HG03108 (cell line): ENCODE measurements at regions not wholly inside any gene's neighbourhood (a gene's known extent, or its start where the extent isn't known, plus 50 kb on each side); places are given as distances from the start of the nearest gene placed in this dataset.
"Not testable (repeated sequence)": the region's sequence is repeated elsewhere in the genome, so short reads cannot be mapped to it uniquely, and the experiment has no call there.

ENCODE experiments used
- ATAC-seq: cut with Tn5 transposase; IDR thresholded peaks from one replicate; pipeline ENCODE4 v1.9.1; 2021; ENCODE audit warnings: moderate library complexity; ENCODE audit not compliant: unreplicated experiment

GRCh38 chr10:64881257-64881656 lies 1360.1 kb downstream of the REEP3 start:
- ATAC-seq, result no peak

GRCh38 chr10:64896582-64896981 lies 1375.4 kb downstream of the REEP3 start:
- ATAC-seq, result no peak

- ATAC-seq, result not testable (repeated sequence)
Observed at GRCh38 chr10:64906311-64906710, 1385.1 kb downstream of the REEP3 start.

- ATAC-seq, result not testable (repeated sequence)
Observed at GRCh38 chr10:64924306-64924705, 1403.1 kb downstream of the REEP3 start.

GRCh38 chr10:64952042-64952441 lies 1430.8 kb downstream of the REEP3 start:
- no peak for ATAC-seq

- no peak for ATAC-seq
Observed at GRCh38 chr10:64956441-64956840, 1435.2 kb downstream of the REEP3 start.

- ATAC-seq, result no peak
Observed at GRCh38 chr10:64959116-64959515, 1437.9 kb downstream of the REEP3 start.

GRCh38 chr10:64959883-64960282 lies 1438.7 kb downstream of the REEP3 start:
- ATAC-seq, result no peak

GRCh38 chr10:64973391-64973790 lies 1452.2 kb downstream of the REEP3 start:
- no peak for ATAC-seq

GRCh38 chr10:64976150-64976549 lies 1454.9 kb downstream of the REEP3 start:
- ATAC-seq, result no peak

- ATAC-seq, result no peak
Observed at GRCh38 chr10:64977915-64978314, 1456.7 kb downstream of the REEP3 start.

GRCh38 chr10:64996886-64997285 lies 1475.7 kb downstream of the REEP3 start:
- no peak for ATAC-seq

- ATAC-seq, result no peak
Observed at GRCh38 chr10:65010845-65011244, 1489.6 kb downstream of the REEP3 start.

GRCh38 chr10:65017523-65017922 lies 1496.3 kb downstream of the REEP3 start:
- no peak for ATAC-seq

GRCh38 chr10:65024886-65025285 lies 1503.7 kb downstream of the REEP3 start:
- no peak for ATAC-seq

GRCh38 chr10:65030263-65030662 lies 1509.1 kb downstream of the REEP3 start:
- no peak for ATAC-seq

GRCh38 chr10:65032867-65033769 lies 1511.9 kb downstream of the REEP3 start:
- ATAC-seq, result no peak

- no peak for ATAC-seq
Observed at GRCh38 chr10:65033957-65034356, 1512.8 kb downstream of the REEP3 start.

- ATAC-seq, result no peak
Observed at GRCh38 chr10:65040796-65041195, 1519.6 kb downstream of the REEP3 start.

- ATAC-seq, result no peak
Observed at GRCh38 chr10:65041307-65041706, 1520.1 kb downstream of the REEP3 start.

- no peak for ATAC-seq
Observed at GRCh38 chr10:65042496-65042895, 1521.3 kb downstream of the REEP3 start.

GRCh38 chr10:65046831-65047230 lies 1525.6 kb downstream of the REEP3 start:
- no peak for ATAC-seq

GRCh38 chr10:65052111-65052510 lies 1530.9 kb downstream of the REEP3 start:
- ATAC-seq, result not testable (repeated sequence)
